Neural crest cell (in vitro differentiated cells): ENCODE measurements at regions not wholly inside any gene's neighbourhood (a gene's known extent, or its start where the extent isn't known, plus 50 kb on each side); places are given as distances from the start of the nearest gene placed in this dataset.

Experiments used
- DNase-seq: peaks from one replicate; pipeline ENCODE4 v3.0.0; 2021; ENCODE audit warnings: low read depth, mixed read lengths, low spot score
- H3K27ac Mint-ChIP-seq: one replicate; pipeline ENCODE4 v1.8.0; 2021; ENCODE audit warnings: mild to moderate bottlenecking, mixed read lengths; ENCODE audit not compliant: unreplicated experiment
- H3K27me3 Mint-ChIP-seq: 2 replicates; pipeline ENCODE4 v1.8.0; 2021; ENCODE audit warnings: low read depth, mild to moderate bottlenecking, mixed read lengths
- H3K36me3 Mint-ChIP-seq: 2 replicates; pipeline ENCODE4 v1.8.0; 2021; ENCODE audit warnings: low read depth, mild to moderate bottlenecking, mixed read lengths
- H3K4me1 Mint-ChIP-seq: 2 replicates; pipeline ENCODE4 v1.8.0; 2021; ENCODE audit warnings: mixed read lengths
- H3K4me3 Mint-ChIP-seq: one replicate; pipeline ENCODE4 v1.8.0; 2021; ENCODE audit warnings: mild to moderate bottlenecking, mixed read lengths
- H3K9me3 Mint-ChIP-seq: 2 replicates; pipeline ENCODE4 v1.8.0; 2021; ENCODE audit warnings: mixed read lengths
- CTCF ChIP-seq: fragments of 200-600 bp; sonication (generic); conservative IDR thresholded peaks from 2 replicates; pipeline ENCODE4 v1.5.0; 2021; ENCODE audit warnings: antibody characterized with exemption, mild to moderate bottlenecking

- Mint-ChIP-seq H3K4me1 (peaks cover 17% of the 10 kb centered on the region), H3K27me3 (no peaks in the 10 kb centered on the region), H3K4me3 (no peak overlapping the region), H3K9me3 (peaks cover 2% of the 10 kb centered on the region), H3K36me3 (no peaks in the 10 kb centered on the region), H3K27ac (peak overlapping the region; percentile 1)
- no peak for DNase-seq
- TF ChIP-seq CTCF = no peak
Observed at GRCh38 chr14:28407031-28407825, 359.4 kb upstream of the FOXG1 start.

GRCh38 chr14:28407996-28408395 lies 358.6 kb upstream of the FOXG1 start:
- DNase-seq = no peak
- H3K27me3 Mint-ChIP-seq = no peaks in the 10 kb centered on the region
- H3K36me3 Mint-ChIP-seq = no peaks in the 10 kb centered on the region
- TF ChIP-seq CTCF = no peak
- H3K4me1 Mint-ChIP-seq = peaks cover 17% of the 10 kb centered on the region
- H3K9me3 Mint-ChIP-seq = peaks cover 4% of the 10 kb centered on the region
- no peak overlapping the region for H3K27ac Mint-ChIP-seq
- no peak overlapping the region for H3K4me3 Mint-ChIP-seq

DNA sequence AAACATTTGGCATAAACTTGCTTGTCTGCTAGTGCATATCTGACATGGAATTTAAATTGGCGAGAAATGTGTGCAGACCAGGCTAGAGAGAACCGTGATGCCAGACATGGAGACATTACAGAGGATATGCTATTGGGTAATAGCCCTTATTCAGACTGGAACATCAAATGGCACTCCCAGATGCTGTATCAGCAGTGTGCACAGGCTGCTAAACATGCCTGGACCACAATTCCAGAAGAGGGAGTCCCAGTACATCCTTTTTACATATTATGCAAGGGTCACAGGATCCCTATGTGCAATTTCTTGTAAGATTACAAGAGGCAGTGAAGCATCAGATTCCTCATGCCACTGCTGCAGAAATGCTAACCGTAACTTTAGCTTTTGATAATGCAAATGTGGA lies 354.5 kb upstream of the FOXG1 start:
- Mint-ChIP-seq H3K4me1 (peaks cover 11% of the 10 kb centered on the region), H3K36me3 (peaks cover 2% of the 10 kb centered on the region), H3K4me3 (no peak overlapping the region), H3K27me3 (no peaks in the 10 kb centered on the region), H3K27ac (no peak overlapping the region), H3K9me3 (peaks cover 8% of the 10 kb centered on the region)
- TF ChIP-seq CTCF = no peak
- DNase-seq = no peak

DNA sequence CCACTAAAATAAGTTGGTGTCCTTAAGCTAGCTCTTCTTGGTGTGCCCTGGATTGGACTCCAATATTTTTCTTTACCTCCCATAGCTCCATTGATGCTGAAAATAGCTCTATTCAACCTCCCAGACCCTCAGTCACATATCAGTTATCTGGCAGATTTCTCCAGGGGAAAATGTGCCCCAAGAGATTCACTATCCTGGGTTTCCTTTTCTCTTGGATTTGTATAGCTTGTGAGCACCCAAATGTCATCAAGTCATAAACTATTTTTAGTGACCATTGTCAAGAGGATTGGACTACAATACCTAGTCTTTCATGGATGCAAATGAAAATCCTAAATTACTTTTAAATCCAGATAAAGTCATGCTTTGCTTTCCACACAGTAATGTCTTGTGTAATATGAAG lies 339.6 kb upstream of the FOXG1 start:
- Mint-ChIP-seq H3K36me3 (peaks cover 5% of the 10 kb centered on the region), H3K4me3 (no peak overlapping the region), H3K27ac (no peak overlapping the region), H3K4me1 (no peaks in the 10 kb centered on the region), H3K9me3 (peaks cover 5% of the 10 kb centered on the region), H3K27me3 (no peaks in the 10 kb centered on the region)
- DNase-seq = no peak
- no peak for TF ChIP-seq CTCF

- H3K27me3 Mint-ChIP-seq = no peaks in the 10 kb centered on the region
Observed at GRCh38 chr14:28436821-28437220, 329.8 kb upstream of the FOXG1 start.

More at GRCh38 chr14:28436821-28437220, 329.8 kb upstream of the FOXG1 start:
- H3K27ac Mint-ChIP-seq = no peak overlapping the region
- no peak for TF ChIP-seq CTCF
- H3K4me1 Mint-ChIP-seq = no peaks in the 10 kb centered on the region
- peaks cover 14% of the 10 kb centered on the region for H3K9me3 Mint-ChIP-seq
- no peak overlapping the region for H3K4me3 Mint-ChIP-seq
- no peak for DNase-seq
- H3K36me3 Mint-ChIP-seq = peaks cover 3% of the 10 kb centered on the region
